ENCODE measurements at regions not wholly inside any gene's neighbourhood (a gene's known extent, or its start where the extent isn't known, plus 50 kb on each side); places are given as distances from the start of the nearest gene placed in this dataset.
"Not testable (repeated sequence)": the region's sequence is repeated elsewhere in the genome, so short reads cannot be mapped to it uniquely, and the experiment has no call there.

DNA sequence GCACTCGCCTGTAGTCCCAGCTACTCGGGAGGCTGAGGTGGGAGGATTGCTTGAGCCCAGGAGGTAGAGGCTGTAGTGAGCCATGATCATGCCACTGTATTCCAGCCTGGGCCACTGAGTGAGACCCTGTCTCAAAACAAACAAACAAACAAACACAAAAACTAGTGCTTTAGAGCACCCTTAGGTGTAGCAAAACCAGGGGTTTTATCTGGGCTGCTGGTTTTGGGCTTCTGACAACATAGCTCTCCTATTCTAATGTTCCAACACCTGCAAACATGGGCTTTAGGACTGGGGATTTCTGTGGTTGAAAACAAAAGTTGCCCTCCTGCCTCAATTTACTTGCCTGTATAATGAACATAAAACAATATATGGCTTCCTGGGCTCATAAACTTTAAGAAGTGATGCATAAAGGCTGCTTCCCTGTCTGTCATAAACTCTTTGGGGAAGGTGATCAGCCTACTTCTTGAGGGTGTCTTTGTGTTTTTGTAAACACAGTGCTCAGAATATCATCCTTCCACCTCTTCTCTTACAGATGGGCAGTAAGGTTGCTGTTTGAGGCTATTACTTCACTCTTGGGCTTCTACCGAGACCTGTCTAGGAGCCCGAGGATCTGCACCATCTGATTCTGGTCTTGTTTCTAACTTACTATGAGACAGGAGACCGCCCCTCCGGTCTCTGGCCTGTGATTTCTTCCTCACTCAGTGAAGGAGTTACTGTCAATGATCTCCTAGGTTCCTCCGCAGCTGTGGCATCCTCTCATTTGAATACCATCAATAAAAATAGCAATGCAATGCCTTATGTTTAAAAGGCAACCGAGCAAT lies 246.5 kb downstream of the MYCN start:
- DNase-seq = no peak
- ATAC-seq = no peak

DNA sequence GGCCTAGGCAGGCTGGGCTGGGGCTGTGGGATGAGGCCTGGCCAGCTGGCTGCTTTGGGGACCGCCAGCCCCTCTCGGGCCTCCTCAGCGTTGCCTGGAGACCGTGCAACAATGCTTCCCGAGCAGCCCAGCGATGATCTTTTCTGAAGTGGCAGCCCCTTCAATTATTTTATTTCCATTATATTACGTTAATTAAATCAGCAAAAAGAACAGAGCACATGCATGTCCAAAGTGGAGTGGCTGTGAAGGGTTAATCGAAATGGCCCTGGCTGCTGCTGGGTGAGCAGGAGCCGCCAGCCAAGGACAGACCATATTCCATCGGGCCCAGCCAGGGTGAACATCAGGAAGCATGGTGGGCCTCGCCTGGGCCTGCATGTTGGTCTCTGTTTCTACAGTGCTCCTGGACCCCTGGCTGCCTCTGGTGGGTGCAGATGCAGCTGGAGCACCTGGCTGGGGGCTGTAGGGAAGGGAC lies 245.5 kb downstream of the MYCN start:
- DNase-seq (no peak), ATAC-seq (no peak)

DNA sequence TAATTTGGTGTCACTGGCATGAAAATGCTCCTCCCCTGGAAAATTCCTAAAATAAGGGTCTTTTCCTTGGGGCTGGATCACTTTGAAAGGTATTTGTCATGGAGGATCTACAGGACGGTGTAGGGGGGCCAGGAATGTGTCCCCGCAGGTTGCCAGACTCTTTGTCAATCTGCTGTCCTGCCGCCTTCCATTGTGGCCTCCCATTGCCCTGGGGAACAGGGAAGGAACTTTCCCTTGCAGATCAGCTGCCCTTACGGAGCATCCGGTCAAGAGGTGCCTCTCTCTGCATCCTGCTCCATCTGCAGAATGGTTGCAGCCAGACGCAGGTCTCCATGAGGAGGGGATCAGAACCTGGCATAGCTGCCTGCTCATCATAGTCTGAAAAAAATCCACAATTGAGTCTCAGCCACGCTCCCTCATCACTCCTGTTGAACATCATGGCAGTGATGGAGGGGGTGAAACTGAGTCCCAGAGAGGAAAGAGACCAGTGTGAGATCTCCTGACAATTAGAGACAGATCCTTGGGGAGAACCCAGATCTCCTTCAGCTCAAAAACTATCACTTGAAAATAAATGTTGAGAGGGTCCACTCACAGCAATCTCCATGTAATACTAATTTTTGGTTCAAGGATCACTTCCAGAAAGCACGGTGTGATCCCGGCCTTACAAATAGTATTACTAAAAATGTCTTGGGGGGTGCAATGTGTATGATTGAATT lies 244.8 kb downstream of the MYCN start:
- ATAC-seq = no peak
- DNase-seq = no peak

DNA sequence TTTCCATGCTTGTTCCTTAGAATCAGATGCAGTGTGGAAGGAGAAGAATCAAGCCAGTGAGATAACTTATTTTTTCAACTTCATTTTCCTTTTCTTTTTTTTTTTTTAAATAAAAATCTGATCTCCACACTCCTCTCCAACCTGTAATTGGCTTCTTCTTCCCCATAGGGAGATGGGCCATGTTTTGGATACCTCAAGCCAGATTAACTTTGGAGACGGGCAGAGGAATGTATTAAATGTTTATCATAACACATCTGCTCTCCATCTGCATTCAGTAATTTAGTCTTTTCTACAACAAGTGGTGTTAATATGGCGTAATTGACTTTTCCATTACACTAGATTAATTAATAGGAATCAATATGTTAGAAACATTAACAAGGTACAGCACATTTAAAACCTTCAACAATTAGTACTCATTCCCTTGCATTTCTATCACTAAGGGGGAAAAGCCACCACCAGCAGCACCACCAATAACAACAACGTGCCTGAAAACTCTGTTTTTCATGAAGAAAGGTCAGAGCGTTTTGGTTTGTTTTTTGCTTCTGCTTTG lies 244.1 kb downstream of the MYCN start:
- ATAC-seq = no peak
- DNase-seq = no peak

DNA sequence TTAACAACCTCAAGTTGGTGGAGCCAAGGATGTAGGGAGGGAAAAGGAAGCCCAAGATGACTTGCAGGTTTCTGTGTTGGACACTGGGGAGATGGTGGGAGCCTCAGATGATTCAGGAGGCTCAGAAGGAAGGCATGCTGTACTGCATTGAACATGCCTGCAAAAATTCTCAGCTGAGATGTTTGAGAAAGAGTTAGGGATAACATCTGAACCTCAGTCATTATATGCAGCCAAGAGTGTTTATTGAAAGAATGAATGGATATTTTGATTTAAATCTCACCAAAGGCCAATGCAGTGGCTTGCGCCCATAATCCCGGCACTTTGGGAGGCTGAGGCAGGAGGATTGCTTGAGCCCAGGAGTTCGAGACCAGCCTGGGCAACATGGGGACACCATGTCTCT lies 243.0 kb downstream of the MYCN start:
- no peak for DNase-seq
- no peak for ATAC-seq

DNA sequence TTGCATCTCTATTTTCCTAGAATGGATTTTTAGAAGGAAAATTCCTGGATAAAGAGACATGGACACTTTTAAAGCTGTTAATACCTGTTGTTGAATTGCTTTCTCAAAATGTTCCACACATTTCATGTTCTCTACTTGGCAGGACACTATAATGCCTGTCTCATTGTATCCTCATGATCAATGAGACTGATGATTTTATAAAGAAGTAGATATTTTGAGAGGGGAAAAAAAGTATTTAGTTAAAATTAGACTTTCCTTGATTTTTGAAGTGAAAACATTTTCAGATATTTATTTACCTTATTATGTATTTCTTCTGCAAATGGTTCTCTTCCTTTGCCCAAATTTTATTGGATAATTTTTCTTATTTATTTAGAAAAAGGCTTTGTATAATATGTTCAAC lies 242.5 kb downstream of the MYCN start:
- ATAC-seq (no peak), DNase-seq (no peak)

DNA sequence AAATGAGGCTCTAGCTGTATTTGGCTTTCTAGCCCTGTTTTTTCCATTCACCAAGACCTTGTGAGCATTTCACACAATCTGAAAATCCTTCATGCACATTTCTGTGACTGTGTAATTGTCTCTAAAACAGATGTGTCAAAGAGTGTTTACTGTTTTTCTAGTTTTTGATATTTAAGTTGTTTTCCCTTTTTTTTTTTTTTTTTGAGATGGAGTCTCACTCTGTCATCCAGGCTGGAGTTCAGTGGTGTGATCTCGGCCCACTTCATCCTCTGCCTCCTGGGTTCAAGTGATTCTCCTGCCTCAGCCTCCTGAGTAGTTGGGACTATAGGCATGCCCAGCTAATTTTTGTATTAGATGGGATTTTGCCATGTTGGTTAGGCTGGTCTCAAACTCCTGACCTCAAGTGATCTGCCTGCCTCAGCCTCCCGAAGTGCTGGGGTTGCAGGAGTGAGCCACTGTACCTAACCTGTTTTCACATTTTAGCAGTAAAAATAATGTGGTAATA lies 242.0 kb downstream of the MYCN start:
- not testable (repeated sequence) for DNase-seq, ATAC-seq

DNA sequence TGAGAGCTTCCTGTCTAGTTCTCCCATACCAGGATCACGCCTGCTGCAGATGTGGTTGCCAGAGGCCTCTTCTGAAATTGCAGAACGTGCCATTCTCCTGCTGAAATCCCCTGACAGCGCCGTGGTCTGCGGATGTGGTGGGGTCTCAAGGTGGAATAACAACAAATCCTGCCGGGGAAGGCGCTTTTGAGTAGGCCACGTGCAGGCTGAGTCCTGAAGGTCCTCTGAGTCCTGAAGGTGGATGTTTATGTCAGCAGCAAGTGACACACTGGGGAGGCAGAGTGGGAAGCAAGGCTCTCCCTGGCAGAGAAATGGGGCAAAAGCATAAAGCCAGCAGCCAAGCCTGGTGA lies 241.4 kb downstream of the MYCN start:
- no peak for ATAC-seq
- no peak for DNase-seq

DNA sequence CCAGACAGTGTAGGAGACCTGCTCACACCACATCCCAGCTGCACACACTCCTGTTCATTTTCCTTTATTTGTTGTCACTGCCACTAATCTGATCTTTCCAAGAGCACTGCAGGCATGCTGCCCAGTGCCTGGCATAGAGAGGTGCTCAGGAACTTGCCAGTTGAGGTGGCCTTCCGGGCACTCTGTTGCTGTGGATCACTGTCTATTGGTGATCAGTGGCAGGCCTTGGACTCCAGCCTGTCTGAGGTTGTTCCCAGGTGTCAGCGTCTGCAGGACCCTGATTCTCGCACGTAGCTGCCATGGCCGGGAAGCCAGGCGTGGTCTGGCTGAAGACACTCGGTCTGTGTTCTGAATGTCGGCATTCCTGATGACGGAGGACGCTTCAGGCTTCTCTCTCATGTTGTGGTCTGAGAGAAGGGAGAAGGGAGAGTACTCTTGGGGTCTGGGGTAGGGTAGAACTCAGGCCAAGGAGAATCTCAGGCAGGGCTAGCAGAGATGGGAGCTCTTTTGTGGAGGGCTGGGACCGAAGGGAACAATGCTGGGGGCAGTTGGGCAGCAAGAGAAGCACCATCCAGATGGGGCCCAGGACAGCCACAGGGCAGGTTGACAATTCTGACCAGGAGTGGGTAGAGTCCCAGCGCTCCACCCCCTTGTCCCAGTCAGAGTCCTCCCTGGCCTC lies 240.9 kb downstream of the MYCN start:
- DNase-seq (no peak), ATAC-seq (no peak)

DNA sequence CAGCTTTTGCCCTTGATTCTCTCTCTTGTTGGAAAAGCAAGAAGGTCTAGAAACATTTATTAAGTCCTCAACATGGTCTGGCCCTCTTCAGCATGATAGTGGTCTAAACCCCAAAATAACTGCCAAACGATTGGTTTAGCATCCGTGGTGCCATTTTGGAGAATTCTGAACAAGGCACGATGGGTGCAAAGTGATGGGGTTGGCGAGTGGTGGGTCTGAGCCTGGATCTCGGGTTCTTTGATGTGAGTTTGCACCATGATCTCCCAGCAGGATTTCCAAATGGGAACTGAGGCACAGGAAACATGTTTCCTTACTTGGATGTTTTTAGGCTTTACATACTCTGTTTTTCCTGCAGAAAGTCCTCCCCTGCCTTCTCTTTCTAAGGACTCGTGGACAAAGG lies 240.3 kb downstream of the MYCN start:
- DNase-seq (no peak), ATAC-seq (no peak)

DNA sequence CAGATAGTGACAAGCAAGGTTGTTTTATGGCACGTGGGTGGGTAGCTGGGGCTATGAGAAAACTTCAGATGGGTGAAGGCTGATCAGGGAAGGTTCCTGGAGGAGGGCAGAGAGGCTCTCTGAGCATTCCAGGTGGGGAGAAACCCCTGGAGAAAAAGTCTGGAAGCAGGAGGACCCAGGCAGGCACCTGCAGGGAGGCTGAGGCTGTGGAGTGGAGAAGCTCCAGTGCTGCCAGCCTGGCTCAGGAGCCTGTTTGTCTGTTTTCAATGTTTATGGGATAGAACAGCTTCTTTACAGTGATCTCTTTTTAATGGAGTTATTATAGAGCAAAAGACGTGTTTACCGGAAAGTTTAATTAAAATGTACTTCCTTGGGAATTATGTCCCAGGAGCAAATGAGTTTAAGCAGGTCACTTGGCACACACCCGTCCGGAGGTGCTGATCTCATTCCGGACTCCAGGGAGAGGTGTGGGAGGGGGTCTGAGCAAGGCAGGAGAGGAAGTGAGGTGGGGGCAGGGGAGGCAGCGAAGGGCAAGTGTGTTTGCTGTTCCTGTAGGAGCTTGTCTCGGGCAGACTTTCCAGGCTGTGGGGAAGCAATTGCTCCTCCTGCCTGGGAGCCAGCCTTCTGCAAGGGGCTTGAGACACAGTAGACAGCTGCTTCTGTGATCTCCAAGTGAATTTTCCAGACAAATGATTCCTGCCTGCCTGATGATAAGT lies 239.5 kb downstream of the MYCN start:
- DNase-seq = no peak
- no peak for ATAC-seq

DNA sequence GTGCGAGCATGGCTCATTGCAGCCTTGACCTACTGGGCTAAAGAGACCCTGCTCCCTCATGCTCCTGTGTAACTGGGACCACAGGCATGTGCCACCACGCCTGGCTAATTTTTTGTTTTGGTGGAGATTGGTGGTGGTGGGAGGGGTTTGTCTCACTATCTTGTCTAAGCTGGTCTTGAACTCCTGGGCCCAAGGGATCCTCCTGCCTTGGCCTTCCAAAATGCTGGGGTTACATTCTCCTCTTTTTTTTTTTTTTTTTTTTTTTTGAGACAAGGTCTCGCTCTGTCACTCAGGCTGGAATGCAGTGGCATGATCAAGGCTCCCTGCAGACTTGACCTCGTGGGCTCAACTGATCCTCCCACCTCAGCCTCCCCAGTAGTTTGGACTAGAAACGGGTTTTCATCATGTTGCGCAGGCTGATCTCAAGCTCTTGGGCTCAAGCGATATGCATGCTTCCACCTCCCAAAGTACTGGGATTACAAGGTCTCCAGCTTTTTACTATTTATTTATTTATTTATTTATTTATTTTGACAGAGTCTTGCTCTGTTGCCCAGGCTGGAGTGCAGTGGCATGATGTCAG lies 238.3 kb downstream of the MYCN start:
- ATAC-seq (no peak), DNase-seq (no peak)

DNA sequence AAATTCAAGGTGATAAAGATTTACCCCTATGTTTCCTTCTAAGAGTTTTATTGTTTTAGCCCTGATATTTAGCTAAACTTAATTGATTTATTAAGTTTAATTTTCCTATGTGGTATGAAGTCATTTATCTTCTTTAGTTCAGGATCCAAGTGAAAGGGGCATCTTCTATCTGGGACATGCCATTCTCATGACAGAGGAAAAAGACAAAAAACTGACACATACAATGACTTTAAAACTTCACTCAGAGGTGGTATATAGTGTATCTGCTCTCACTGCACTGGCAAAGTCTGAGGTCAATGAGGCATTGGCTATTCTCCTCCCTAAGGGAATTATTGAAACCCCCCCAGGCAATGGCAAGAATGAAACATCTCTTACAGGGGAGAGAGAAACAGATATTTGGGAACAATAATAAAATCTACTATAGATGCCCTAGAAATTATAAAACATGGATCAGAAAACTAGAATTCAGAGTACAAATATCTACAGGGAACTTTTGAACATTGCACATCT lies 237.4 kb downstream of the MYCN start:
- ATAC-seq (no peak), DNase-seq (no peak)

DNA sequence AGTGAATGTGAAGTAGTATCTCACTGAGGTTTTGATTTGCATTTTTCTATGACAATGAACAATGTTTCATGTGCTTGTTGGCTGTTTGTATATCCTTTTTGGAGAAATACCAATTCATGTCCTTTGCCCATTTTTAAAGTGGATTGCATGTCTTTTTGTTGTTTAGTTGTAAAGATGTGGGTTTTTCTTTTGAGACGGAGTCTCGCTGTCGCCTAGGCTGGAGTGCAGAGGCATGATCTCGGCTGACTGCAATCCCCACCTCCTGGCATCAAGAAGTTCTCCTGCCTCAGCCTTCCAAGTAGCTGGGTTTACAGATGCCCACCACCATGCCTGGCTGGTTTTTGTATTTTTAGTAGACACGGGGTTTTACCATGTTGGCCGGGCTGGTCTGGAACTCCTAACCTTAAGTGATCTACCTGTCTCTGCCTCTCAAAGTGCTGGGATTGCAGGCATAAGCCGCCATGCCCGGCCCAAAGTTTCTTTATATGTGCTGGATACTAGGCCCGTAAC lies 236.7 kb downstream of the MYCN start:
- ATAC-seq (no peak), DNase-seq (no peak)

DNA sequence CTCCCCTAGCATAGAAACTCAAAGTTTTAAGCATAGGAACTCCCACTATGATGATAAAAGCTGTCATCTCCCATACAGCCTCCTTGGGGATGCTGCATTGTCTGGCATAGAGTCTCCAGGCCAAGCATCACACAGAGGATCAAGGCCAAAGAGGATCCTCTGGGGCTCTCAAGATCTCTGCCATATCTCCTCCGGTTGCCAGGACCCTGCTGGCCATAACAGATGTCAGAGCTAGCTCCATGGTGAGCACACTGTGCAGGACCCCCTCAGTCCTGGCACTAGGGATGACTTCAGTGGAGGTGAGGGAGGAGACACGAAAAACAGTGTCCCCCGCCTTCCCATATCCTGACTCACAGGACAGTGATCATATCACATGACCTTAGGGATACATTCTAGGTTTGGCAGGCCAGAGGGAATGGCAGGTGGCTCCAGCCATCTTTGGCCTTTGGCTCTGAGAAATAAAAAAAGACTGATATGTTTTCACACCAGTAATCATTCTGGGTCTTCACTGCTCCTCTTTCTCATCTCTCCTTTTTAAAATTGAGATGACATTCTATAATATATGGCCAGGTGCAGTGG lies 235.0 kb downstream of the MYCN start:
- DNase-seq (no peak), ATAC-seq (no peak)

DNA sequence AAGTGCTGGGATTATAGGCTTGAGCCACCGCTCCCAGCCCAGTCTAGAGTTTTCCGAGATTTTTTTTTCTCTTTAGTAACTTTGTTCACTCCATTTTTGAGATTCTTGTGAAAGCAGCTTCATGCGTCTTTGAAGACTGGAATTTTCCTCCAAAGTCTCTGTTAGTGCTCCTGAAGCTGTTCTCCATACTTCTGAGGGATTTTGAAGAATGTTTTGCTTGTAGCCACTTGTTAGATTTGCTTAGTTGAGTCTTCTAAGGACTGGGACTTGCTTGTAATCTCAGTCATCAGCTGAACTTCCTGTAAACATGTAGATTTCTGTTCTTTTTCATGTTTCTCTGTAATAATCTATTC lies 234.3 kb downstream of the MYCN start:
- ATAC-seq = no peak
- DNase-seq = no peak

DNA sequence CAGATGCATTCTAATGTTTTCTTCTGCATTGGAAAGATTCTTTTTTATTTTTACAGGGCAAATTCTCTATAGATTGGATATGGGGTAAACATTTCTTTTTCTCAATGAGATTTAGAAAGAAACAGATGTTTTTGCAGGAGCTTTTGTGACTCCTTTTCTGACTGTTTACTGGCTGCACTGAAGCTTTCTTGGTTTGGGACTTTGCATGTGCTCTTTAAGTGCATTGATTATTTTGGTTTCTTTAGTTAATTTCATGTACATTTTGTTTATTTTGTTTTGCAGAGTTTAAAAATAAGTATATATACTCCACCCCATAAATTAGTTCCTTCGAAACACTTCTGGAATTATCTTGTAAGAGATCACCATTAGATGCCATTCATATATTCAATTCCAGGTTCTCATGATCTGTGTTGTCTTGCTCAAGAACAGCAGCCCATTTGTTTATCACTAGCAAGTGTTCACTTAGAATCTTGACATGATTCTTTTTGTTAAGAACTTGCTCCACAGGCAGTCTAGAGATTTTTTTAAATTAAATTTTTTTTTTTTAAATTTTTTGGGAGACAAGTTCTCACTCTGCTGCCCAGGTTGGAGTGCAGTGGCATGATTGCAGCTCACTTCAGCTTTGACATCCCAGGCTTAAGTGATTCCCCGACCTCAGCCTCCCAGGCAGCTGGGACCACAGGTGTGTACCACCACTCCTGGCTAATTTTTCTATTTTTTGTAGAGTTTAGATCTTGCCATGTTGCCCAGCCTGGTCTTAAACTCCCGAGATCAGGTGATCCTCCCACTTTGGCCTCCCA lies 233.7 kb downstream of the MYCN start:
- ATAC-seq (no peak), DNase-seq (no peak)

DNA sequence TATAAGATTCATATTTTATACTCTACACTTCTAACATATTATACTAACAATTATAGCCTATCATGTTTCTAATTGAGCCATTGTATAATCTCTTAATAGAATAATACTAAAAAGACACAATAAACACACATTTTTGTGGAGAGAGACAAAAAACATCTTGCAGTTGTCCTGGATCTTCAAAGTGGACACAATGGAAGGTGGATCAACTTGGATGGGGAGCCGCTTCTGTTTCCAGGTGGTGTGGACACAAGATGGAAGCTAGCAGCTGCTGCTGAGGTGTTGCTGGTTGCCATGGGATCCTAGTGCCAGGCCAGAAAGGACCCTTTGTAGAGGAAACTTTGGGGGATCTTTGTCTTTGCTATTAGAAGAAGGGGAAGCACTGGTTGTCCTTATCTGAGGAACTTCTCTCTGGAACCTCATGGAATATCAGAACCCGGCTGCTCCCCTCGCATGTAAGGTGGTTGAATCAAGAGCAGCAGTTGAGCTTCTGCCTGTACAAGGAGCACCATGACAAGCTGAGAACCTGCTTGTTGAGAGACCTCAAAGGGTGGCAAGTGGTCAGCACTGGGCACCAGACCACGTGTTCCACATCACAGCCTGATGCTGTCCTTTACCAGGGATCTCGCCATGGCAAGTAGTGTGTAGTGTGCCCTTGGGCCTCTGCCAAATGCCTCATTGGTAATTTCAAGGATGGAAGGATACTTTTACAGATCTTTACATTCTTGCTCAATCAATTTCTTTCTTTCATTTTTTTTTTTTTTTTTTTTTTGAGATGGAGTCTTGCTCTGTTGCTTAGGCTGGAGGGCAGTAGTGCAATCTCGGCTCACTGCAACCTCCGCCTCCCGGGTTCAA lies 232.2 kb downstream of the MYCN start:
- DNase-seq (no peak), ATAC-seq (no peak)

DNA sequence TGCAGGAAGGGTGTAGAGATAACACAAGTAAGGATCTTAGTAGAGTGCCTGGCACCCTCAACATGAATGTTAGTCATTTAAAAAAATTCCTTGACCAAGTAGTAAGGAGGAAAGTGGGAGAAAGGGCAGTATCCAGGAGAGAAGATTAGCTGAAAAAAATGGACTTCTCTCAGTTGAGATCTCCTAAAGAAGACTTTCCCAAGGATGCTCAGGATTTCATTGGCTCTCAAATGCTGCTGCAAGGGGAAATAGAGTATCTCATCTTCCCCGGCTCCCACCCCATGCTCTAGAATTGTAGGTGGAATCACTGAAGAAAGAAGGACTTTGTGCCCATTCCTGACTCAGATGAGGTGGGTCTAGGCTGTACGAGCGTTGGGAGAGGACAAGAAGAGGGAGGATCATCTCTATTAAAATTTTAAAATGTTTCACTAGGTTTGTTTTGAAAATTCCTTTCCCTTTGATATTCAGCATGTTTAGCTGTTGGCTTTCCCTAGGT lies 231.1 kb downstream of the MYCN start:
- DNase-seq (no peak), ATAC-seq (no peak)

Measured in stimulated activated naive CD8-positive, alpha-beta T cell treated with anti-CD3 and anti-CD28 coated beads, Interleukin-15, Interleukin-2, amounts not matched to agents 100 U/mL and 50 U/mL, for 24 hours (primary cell).